Immature natural killer cell (primary cell): ENCODE measurements at regions not wholly inside any gene's neighbourhood (a gene's known extent, or its start where the extent isn't known, plus 50 kb on each side); places are given as distances from the start of the nearest gene placed in this dataset.

Experiments
- DNase-seq, 3 donors: peaks; one replicate each; pipeline ENCODE4 v3.0.0; 2022; ENCODE audit warnings: mixed read lengths in 1 of 3
- H3K27ac Mint-ChIP-seq, 6 donors: one replicate each; pipeline ENCODE4 v1.8.0; 2020; ENCODE audit warnings: mixed read lengths in 6 of 6, mild to moderate bottlenecking in 5 of 6, inconsistent platforms in 4 of 6, moderate library complexity in 3 of 6
- H3K27me3 Mint-ChIP-seq, 3 donors: one replicate each; pipeline ENCODE4 v1.8.0; 2020 to 2021; ENCODE audit warnings: low read depth in 3 of 3, mild to moderate bottlenecking in 3 of 3, mixed read lengths in 3 of 3, moderate library complexity in 3 of 3, inconsistent platforms in 1 of 3
- H3K36me3 Mint-ChIP-seq, 3 donors: one replicate each; pipeline ENCODE4 v1.8.0; 2020; ENCODE audit warnings: mixed read lengths in 3 of 3, inconsistent platforms in 2 of 3, mild to moderate bottlenecking in 2 of 3
- H3K4me1 Mint-ChIP-seq, 2 donors: one replicate each; pipeline ENCODE4 v1.8.0; 2020; ENCODE audit warnings: inconsistent platforms in 2 of 2, mild to moderate bottlenecking in 2 of 2, mixed read lengths in 2 of 2, moderate library complexity in 1 of 2
- H3K4me3 Mint-ChIP-seq, 5 donors: one replicate each; pipeline ENCODE4 v1.8.0; 2020; ENCODE audit warnings: mild to moderate bottlenecking in 5 of 5, mixed read lengths in 5 of 5, inconsistent platforms in 3 of 5, moderate library complexity in 3 of 5
- H3K9me3 Mint-ChIP-seq, 6 donors: one replicate each; pipeline ENCODE4 v1.8.0; 2020; ENCODE audit warnings: mild to moderate bottlenecking in 6 of 6, mixed read lengths in 6 of 6, inconsistent platforms in 4 of 6, moderate library complexity in 3 of 6

- Mint-ChIP-seq H3K27me3 (peaks cover 0 to 3% (median 1%) of the 10 kb centered on the region in 3 donors), H3K36me3 (no peaks in the 10 kb centered on the region), H3K9me3 (peaks cover 0 to 4% (median 0%) of the 10 kb centered on the region in 6 donors), H3K4me3 (no peak overlapping the region), H3K27ac (no peak overlapping the region), H3K4me1 (no peaks in the 10 kb centered on the region)
- no peak for DNase-seq
These were observed 164.3 kb downstream of the GRIN2B start for GRCh38 chr12:13817131-13817530.

GRCh38 chr12:13816394-13816793, 165.0 kb downstream of the GRIN2B start:
- Mint-ChIP-seq H3K4me1 (no peaks in the 10 kb centered on the region), H3K4me3 (no peak overlapping the region), H3K27me3 (peaks cover 0 to 3% (median 1%) of the 10 kb centered on the region in 3 donors), H3K9me3 (peaks cover 0 to 4% (median 0%) of the 10 kb centered on the region in 6 donors), H3K36me3 (no peaks in the 10 kb centered on the region), H3K27ac (no peak overlapping the region)
- DNase-seq: no peak

GRCh38 chr12:13812168-13812567, 169.2 kb downstream of the GRIN2B start:
- Mint-ChIP-seq H3K9me3 (peaks cover 0 to 6% (median 0%) of the 10 kb centered on the region in 6 donors), H3K27me3 (peaks cover 0 to 3% (median 1%) of the 10 kb centered on the region in 3 donors), H3K36me3 (no peaks in the 10 kb centered on the region), H3K4me3 (no peak overlapping the region), H3K27ac (no peak overlapping the region), H3K4me1 (no peaks in the 10 kb centered on the region)
- no peak for DNase-seq

- H3K36me3 Mint-ChIP-seq: no peaks in the 10 kb centered on the region
- peaks cover 0 to 6% (median 0%) of the 10 kb centered on the region in 6 donors for H3K9me3 Mint-ChIP-seq
- H3K27ac Mint-ChIP-seq: no peak overlapping the region
- no peak overlapping the region for H3K4me3 Mint-ChIP-seq
- H3K27me3 Mint-ChIP-seq: peaks cover 0 to 3% (median 1%) of the 10 kb centered on the region in 3 donors
- DNase-seq: no peak
- H3K4me1 Mint-ChIP-seq: no peaks in the 10 kb centered on the region
These were observed 170.3 kb downstream of the GRIN2B start for GRCh38 chr12:13811061-13811460.

GRCh38 chr12:13805041-13805440, 176.4 kb downstream of the GRIN2B start:
- Mint-ChIP-seq H3K36me3 (no peaks in the 10 kb centered on the region), H3K4me3 (no peak overlapping the region), H3K9me3 (peaks cover 0 to 3% (median 0%) of the 10 kb centered on the region in 6 donors), H3K27ac (no peak overlapping the region), H3K4me1 (no peaks in the 10 kb centered on the region), H3K27me3 (no peaks in the 10 kb centered on the region)
- no peak for DNase-seq

GRCh38 chr12:13801543-13801942, 179.9 kb downstream of the GRIN2B start:
- H3K36me3 Mint-ChIP-seq: no peaks in the 10 kb centered on the region
- no peak overlapping the region for H3K27ac Mint-ChIP-seq
- no peak for DNase-seq
- no peaks in the 10 kb centered on the region for H3K9me3 Mint-ChIP-seq
- H3K27me3 Mint-ChIP-seq: no peaks in the 10 kb centered on the region
- H3K4me1 Mint-ChIP-seq: no peaks in the 10 kb centered on the region
- no peak overlapping the region for H3K4me3 Mint-ChIP-seq

- Mint-ChIP-seq H3K9me3 (no peaks in the 10 kb centered on the region), H3K27me3 (peaks cover 0 to 1% (median 0%) of the 10 kb centered on the region in 3 donors), H3K4me3 (no peak overlapping the region), H3K4me1 (no peaks in the 10 kb centered on the region), H3K36me3 (no peaks in the 10 kb centered on the region), H3K27ac (no peak overlapping the region)
- DNase-seq: no peak
These were observed 181.8 kb downstream of the GRIN2B start for GRCh38 chr12:13799574-13799973.

GRCh38 chr12:13798162-13798561, 183.2 kb downstream of the GRIN2B start:
- DNase-seq: no peak
- Mint-ChIP-seq H3K9me3 (peaks cover 0 to 1% (median 0%) of the 10 kb centered on the region in 6 donors), H3K4me1 (no peaks in the 10 kb centered on the region), H3K27me3 (peaks cover 0 to 1% (median 0%) of the 10 kb centered on the region in 3 donors), H3K4me3 (no peak overlapping the region), H3K27ac (no peak overlapping the region), H3K36me3 (no peaks in the 10 kb centered on the region)

- no peaks in the 10 kb centered on the region for H3K36me3 Mint-ChIP-seq
- peaks cover 0 to 3% (median 1%) of the 10 kb centered on the region in 3 donors for H3K27me3 Mint-ChIP-seq
- no peak for DNase-seq
- H3K9me3 Mint-ChIP-seq: peaks cover 0 to 5% (median 0%) of the 10 kb centered on the region in 6 donors
- H3K27ac Mint-ChIP-seq: no peak overlapping the region
- no peaks in the 10 kb centered on the region for H3K4me1 Mint-ChIP-seq
- no peak overlapping the region for H3K4me3 Mint-ChIP-seq
These were observed 186.7 kb downstream of the GRIN2B start for GRCh38 chr12:13794706-13795105.

- no peak overlapping the region for H3K27ac Mint-ChIP-seq
These were observed 191.1 kb downstream of the GRIN2B start for GRCh38 chr12:13790317-13790716.

GRCh38 chr12:13788626-13789025, 192.8 kb downstream of the GRIN2B start:
- Mint-ChIP-seq H3K4me1 (no peaks in the 10 kb centered on the region), H3K36me3 (no peaks in the 10 kb centered on the region), H3K27ac (no peak overlapping the region), H3K27me3 (peaks cover 0 to 3% (median 0%) of the 10 kb centered on the region in 3 donors), H3K4me3 (no peak overlapping the region), H3K9me3 (peaks cover 0 to 7% (median 0%) of the 10 kb centered on the region in 6 donors)
- no peak for DNase-seq

More at GRCh38 chr12:13790317-13790716, 191.1 kb downstream of the GRIN2B start:
- Mint-ChIP-seq H3K4me1 (no peaks in the 10 kb centered on the region), H3K36me3 (no peaks in the 10 kb centered on the region), H3K9me3 (peaks cover 0 to 7% (median 0%) of the 10 kb centered on the region in 6 donors), H3K27me3 (peaks cover 0 to 3% (median 1%) of the 10 kb centered on the region in 3 donors), H3K4me3 (no peak overlapping the region)
- no peak for DNase-seq

GRCh38 chr12:13786646-13787045, 194.8 kb downstream of the GRIN2B start:
- Mint-ChIP-seq H3K27me3 (peaks cover 0 to 3% (median 0%) of the 10 kb centered on the region in 3 donors), H3K9me3 (peaks cover 0 to 2% (median 0%) of the 10 kb centered on the region in 6 donors), H3K36me3 (no peaks in the 10 kb centered on the region), H3K27ac (no peak overlapping the region), H3K4me1 (no peaks in the 10 kb centered on the region), H3K4me3 (no peak overlapping the region)
- no peak for DNase-seq

- Mint-ChIP-seq H3K27me3 (no peaks in the 10 kb centered on the region), H3K27ac (no peak overlapping the region), H3K36me3 (no peaks in the 10 kb centered on the region), H3K4me1 (no peaks in the 10 kb centered on the region), H3K4me3 (no peak overlapping the region), H3K9me3 (peaks cover 0 to 4% (median 0%) of the 10 kb centered on the region in 6 donors)
- no peak for DNase-seq
These were observed 196.9 kb downstream of the GRIN2B start for GRCh38 chr12:13784504-13784903.

GRCh38 chr12:13780453-13780852, 200.9 kb downstream of the GRIN2B start:
- DNase-seq: no peak
- Mint-ChIP-seq H3K4me3 (no peak overlapping the region), H3K27ac (no peak overlapping the region), H3K4me1 (no peaks in the 10 kb centered on the region), H3K36me3 (no peaks in the 10 kb centered on the region), H3K9me3 (peaks cover 0 to 5% (median 0%) of the 10 kb centered on the region in 6 donors), H3K27me3 (peaks cover 0 to 3% (median 0%) of the 10 kb centered on the region in 3 donors)

GRCh38 chr12:13777374-13777773, 204.0 kb downstream of the GRIN2B start:
- Mint-ChIP-seq H3K4me1 (no peaks in the 10 kb centered on the region), H3K9me3 (peaks cover 0 to 5% (median 0%) of the 10 kb centered on the region in 6 donors), H3K27me3 (peaks cover 0 to 3% (median 0%) of the 10 kb centered on the region in 3 donors), H3K27ac (no peak overlapping the region), H3K4me3 (no peak overlapping the region), H3K36me3 (no peaks in the 10 kb centered on the region)
- no peak for DNase-seq
